ENCODE measurements at regions not wholly inside any gene's neighbourhood (a gene's known extent, or its start where the extent isn't known, plus 50 kb on each side); places are given as distances from the start of the nearest gene placed in this dataset.

- no peak for TF ChIP-seq CTCF (IDR thresholded peaks at IDR 0.05; ENCODE audit: unreplicated experiment)
- no peak overlapping the region for H3K27ac Mint-ChIP-seq (ENCODE audit: unreplicated experiment)
- H3K27me3 Mint-ChIP-seq (ENCODE audit: unreplicated experiment): no peaks in the 10 kb centered on the region
- H3K4me3 Mint-ChIP-seq (ENCODE audit: unreplicated experiment): no peak overlapping the region
- peaks cover 29% of the 10 kb centered on the region for H3K4me1 Mint-ChIP-seq (ENCODE audit: unreplicated experiment)
- DNase-seq (ENCODE audit: low spot score): no peak
- peaks cover 26% of the 10 kb centered on the region for H3K36me3 Mint-ChIP-seq (ENCODE audit: low read depth, unreplicated experiment)
- no peaks in the 10 kb centered on the region for H3K9me3 Mint-ChIP-seq (ENCODE audit: unreplicated experiment)
Measured at GRCh38 chr4:41408150-41408549, 129.8 kb upstream of the LIMCH1 start.

GRCh38 chr4:41408859-41409593, 128.9 kb upstream of the LIMCH1 start:
- Mint-ChIP-seq H3K4me1 (ENCODE audit: unreplicated experiment) (peaks cover 31% of the 10 kb centered on the region), H3K4me3 (ENCODE audit: unreplicated experiment) (no peak overlapping the region), H3K9me3 (ENCODE audit: unreplicated experiment) (no peaks in the 10 kb centered on the region), H3K27ac (ENCODE audit: unreplicated experiment) (no peak overlapping the region), H3K36me3 (ENCODE audit: low read depth, unreplicated experiment) (peaks cover 20% of the 10 kb centered on the region), H3K27me3 (ENCODE audit: unreplicated experiment) (no peaks in the 10 kb centered on the region)
- TF ChIP-seq CTCF (IDR thresholded peaks at IDR 0.05; ENCODE audit: unreplicated experiment): no peak
- no peak for DNase-seq (ENCODE audit: low spot score)

- no peak for TF ChIP-seq CTCF (IDR thresholded peaks at IDR 0.05; ENCODE audit: unreplicated experiment)
- H3K9me3 Mint-ChIP-seq (ENCODE audit: unreplicated experiment): no peaks in the 10 kb centered on the region
- peaks cover 35% of the 10 kb centered on the region for H3K4me1 Mint-ChIP-seq (ENCODE audit: unreplicated experiment)
- H3K4me3 Mint-ChIP-seq (ENCODE audit: unreplicated experiment): no peak overlapping the region
- no peak overlapping the region for H3K27ac Mint-ChIP-seq (ENCODE audit: unreplicated experiment)
- DNase-seq (ENCODE audit: low spot score): no peak
- no peaks in the 10 kb centered on the region for H3K27me3 Mint-ChIP-seq (ENCODE audit: unreplicated experiment)
- peaks cover 20% of the 10 kb centered on the region for H3K36me3 Mint-ChIP-seq (ENCODE audit: low read depth, unreplicated experiment)
Measured at GRCh38 chr4:41409594-41409895, 128.4 kb upstream of the LIMCH1 start.

GRCh38 chr4:41410049-41410448, 127.9 kb upstream of the LIMCH1 start:
- no peaks in the 10 kb centered on the region for H3K9me3 Mint-ChIP-seq (ENCODE audit: unreplicated experiment)
- no peak overlapping the region for H3K27ac Mint-ChIP-seq (ENCODE audit: unreplicated experiment)
- peaks cover 20% of the 10 kb centered on the region for H3K36me3 Mint-ChIP-seq (ENCODE audit: low read depth, unreplicated experiment)
- no peaks in the 10 kb centered on the region for H3K27me3 Mint-ChIP-seq (ENCODE audit: unreplicated experiment)
- peaks cover 35% of the 10 kb centered on the region for H3K4me1 Mint-ChIP-seq (ENCODE audit: unreplicated experiment)
- no peak overlapping the region for H3K4me3 Mint-ChIP-seq (ENCODE audit: unreplicated experiment)
- no peak for DNase-seq (ENCODE audit: low spot score)
- TF ChIP-seq CTCF (IDR thresholded peaks at IDR 0.05; ENCODE audit: unreplicated experiment): no peak

- peaks cover 51% of the 10 kb centered on the region for H3K4me1 Mint-ChIP-seq (ENCODE audit: unreplicated experiment)
- H3K36me3 Mint-ChIP-seq (ENCODE audit: low read depth, unreplicated experiment): peaks cover 13% of the 10 kb centered on the region
- H3K27ac Mint-ChIP-seq (ENCODE audit: unreplicated experiment): peak overlapping the region; percentile 37
- no peak for TF ChIP-seq CTCF (IDR thresholded peaks at IDR 0.05; ENCODE audit: unreplicated experiment)
- no peak overlapping the region for H3K4me3 Mint-ChIP-seq (ENCODE audit: unreplicated experiment)
- no peaks in the 10 kb centered on the region for H3K9me3 Mint-ChIP-seq (ENCODE audit: unreplicated experiment)
- DNase-seq (ENCODE audit: low spot score): no peak
- no peaks in the 10 kb centered on the region for H3K27me3 Mint-ChIP-seq (ENCODE audit: unreplicated experiment)
Measured at GRCh38 chr4:41413670-41414411, 124.1 kb upstream of the LIMCH1 start.
